IMR-90 (cell line): ENCODE measurements at regions not wholly inside any gene's neighbourhood (a gene's known extent, or its start where the extent isn't known, plus 50 kb on each side); places are given as distances from the start of the nearest gene placed in this dataset.

Experiments
- ATAC-seq: fragments of 200-7000 bp; cut with Tn5 transposase; 2 replicates; pipeline ENCODE4 v1.9.1; 2020; ENCODE audit warnings: low read depth, mild to moderate bottlenecking, moderate library complexity
- BruUV-seq: library from RNA; stranded (reverse); fragments of 400-500 nt; replicated peaks from 2 replicates; lab custom pipeline; 2021; lab: Mats Ljungman, UMichigan
- CTCF ChIA-PET: fragments of 300-600 bp; formaldehyde crosslinking; extraction: SDS; loops from one replicate; lab custom pipeline; 2021; ENCODE audit warnings: antibody characterized with exemption; lab: Yijun Ruan, JAX
- POLR2A ChIA-PET: fragments of 300-600 bp; sonication (Branson Sonifier 250); formaldehyde crosslinking; loops from one replicate; lab custom pipeline; 2022; ENCODE audit warnings: antibody characterized with exemption; ENCODE audit not compliant: unreplicated experiment; lab: Charles Lee
- DNase-seq: peaks from one replicate; pipeline ENCODE4 v3.0.0; 2013
- H2AFZ ChIP-seq: replicated peaks from 2 replicates; pipeline ENCODE3; 2013; ENCODE audit warnings: low read length, mild to moderate bottlenecking; ENCODE audit not compliant: poor library complexity
- H2AK5ac ChIP-seq: 2 replicates; pipeline ENCODE4 v1.6.1; 2013; ENCODE audit warnings: low read depth, low read length, inconsistent platforms
- H2AK9ac ChIP-seq: replicated peaks from 2 replicates; pipeline ENCODE3; 2013; ENCODE audit warnings: mild to moderate bottlenecking, low read depth, low read length, moderate library complexity; ENCODE audit not compliant: poor library complexity
- H2BK120ac ChIP-seq: 2 replicates; pipeline ENCODE4 v1.6.1; 2013; ENCODE audit warnings: low read depth, low read length, inconsistent platforms
- H2BK15ac ChIP-seq: 3 replicates; pipeline ENCODE4 v1.6.1; 2013; ENCODE audit warnings: low read depth, low read length, inconsistent platforms
- H2BK20ac ChIP-seq: 2 replicates; pipeline ENCODE4 v1.6.1; 2013; ENCODE audit warnings: low read depth, mild to moderate bottlenecking, inconsistent platforms, low read length, moderate library complexity
- H2BK5ac ChIP-seq: 2 replicates; pipeline ENCODE4 v1.6.1; 2013; ENCODE audit warnings: mild to moderate bottlenecking, low read depth, low read length, inconsistent platforms; ENCODE audit not compliant: poor library complexity, severe bottlenecking
- H3K14ac ChIP-seq: replicated peaks from 2 replicates; pipeline ENCODE4 v1.6.1; 2013; ENCODE audit warnings: low read depth, low read length, inconsistent platforms
- H3K18ac ChIP-seq: 2 replicates; pipeline ENCODE4 v1.6.1; 2013; ENCODE audit warnings: low read depth, low read length, control low read depth
- H3K23ac ChIP-seq: 2 replicates; pipeline ENCODE4 v1.6.1; 2013; ENCODE audit warnings: low read depth, low read length, inconsistent platforms
- H3K27ac ChIP-seq: 2 replicates; pipeline ENCODE4 v1.5.1; 2013; ENCODE audit warnings: mild to moderate bottlenecking, control low read depth, low read length; ENCODE audit not compliant: insufficient read depth
- H3K27me3 ChIP-seq: 2 replicates; pipeline ENCODE4 v1.6.1; 2013; ENCODE audit warnings: low read length; ENCODE audit not compliant: control insufficient read depth, insufficient read depth
- H3K36me3 ChIP-seq: 2 replicates; pipeline ENCODE4 v1.6.1; 2013; ENCODE audit warnings: low read length, mixed read lengths; ENCODE audit not compliant: control insufficient read depth, insufficient read depth
- H3K4ac ChIP-seq: 2 replicates; pipeline ENCODE4 v1.6.1; 2013; ENCODE audit warnings: low read depth, low read length, inconsistent platforms
- H3K4me1 ChIP-seq: 2 replicates; pipeline ENCODE4 v1.6.1; 2013; ENCODE audit warnings: low read length, mixed read lengths; ENCODE audit not compliant: control insufficient read depth, insufficient read depth
- H3K4me2 ChIP-seq: 2 replicates; pipeline ENCODE4 v1.6.1; 2013; ENCODE audit warnings: low read depth, mild to moderate bottlenecking, control low read depth, low read length, moderate library complexity
- H3K4me3 ChIP-seq: 2 replicates; pipeline ENCODE4 v1.5.1; 2013; ENCODE audit warnings: low read depth, mild to moderate bottlenecking, control low read depth, low read length, moderate library complexity; ENCODE audit not compliant: insufficient read depth
- H3K56ac ChIP-seq: 2 replicates; pipeline ENCODE4 v1.6.1; 2013; ENCODE audit warnings: low read length, inconsistent platforms; ENCODE audit not compliant: insufficient read depth; ENCODE audit errors: extremely low read depth
- H3K79me1 ChIP-seq, 2 experiments: 2 replicates each; pipeline ENCODE4 v1.6.1; 2013; ENCODE audit warnings: low read length in 2 of 2, inconsistent platforms in 1 of 2, low read depth in 1 of 2
- H3K9ac ChIP-seq: 2 replicates; pipeline ENCODE4 v1.6.1; 2013; ENCODE audit warnings: low read depth, low read length, control low read depth
- H3K9me1 ChIP-seq: 2 replicates; pipeline ENCODE4 v1.6.1; 2013; ENCODE audit warnings: low read length, inconsistent platforms; ENCODE audit not compliant: insufficient read depth
- H3K9me3 ChIP-seq: 2 replicates; pipeline ENCODE4 v1.6.1; 2013; ENCODE audit warnings: low read length; ENCODE audit not compliant: control insufficient read depth, insufficient read depth
- H4K20me1 ChIP-seq: 2 replicates; pipeline ENCODE4 v1.6.1; 2013; ENCODE audit warnings: low read length, inconsistent platforms; ENCODE audit not compliant: insufficient read depth
- H4K5ac ChIP-seq: 2 replicates; pipeline ENCODE4 v1.6.1; 2013; ENCODE audit warnings: mild to moderate bottlenecking, low read depth, low read length, control low read depth
- H4K8ac ChIP-seq, 2 experiments: 2 replicates each; pipeline ENCODE4 v1.6.1; 2013; ENCODE audit warnings: low read depth in 2 of 2, low read length in 2 of 2, control low read depth in 1 of 2, inconsistent platforms in 1 of 2
- H4K91ac ChIP-seq: 2 replicates; pipeline ENCODE4 v1.6.1; 2013; ENCODE audit warnings: low read depth, low read length, inconsistent platforms; ENCODE audit not compliant: insufficient read depth
- BHLHE40 ChIP-seq: fragments of 150-350 bp; IDR thresholded peaks from 2 replicates; pipeline ENCODE4 v1.6.1; 2016; ENCODE audit warnings: mild to moderate bottlenecking, low read depth, low read length
- CEBPB ChIP-seq: IDR thresholded peaks from 2 replicates; pipeline ENCODE4 v1.6.1; 2012; ENCODE audit warnings: low read depth, low read length, improper control_type of control experiment
- CHD1 ChIP-seq: IDR thresholded peaks from 2 replicates; pipeline ENCODE4 v1.6.1; 2012; ENCODE audit warnings: low read depth, low read length, improper control_type of control experiment
- CTCF ChIP-seq: conservative IDR thresholded peaks from 2 replicates; pipeline ENCODE4 v1.5.1; 2012; ENCODE audit warnings: mild to moderate bottlenecking, low read depth, low read length, improper control_type of control experiment
- ELK1 ChIP-seq: fragments of 150-350 bp; IDR thresholded peaks from 2 replicates; pipeline ENCODE4 v1.6.1; 2016; ENCODE audit warnings: low read depth, mild to moderate bottlenecking, low read length, moderate library complexity, borderline replicate concordance
- FOS ChIP-seq: fragments of 150-350 bp; IDR thresholded peaks from 2 replicates; pipeline ENCODE4 v1.6.1; 2016; ENCODE audit warnings: low read depth, low read length
- MAFK ChIP-seq: IDR thresholded peaks from 2 replicates; pipeline ENCODE4 v1.6.1; 2012; ENCODE audit warnings: low read depth, low read length, improper control_type of control experiment
- MAZ ChIP-seq: IDR thresholded peaks from 2 replicates; pipeline ENCODE4 v1.6.1; 2012; ENCODE audit warnings: low read depth, mild to moderate bottlenecking, low read length, improper control_type of control experiment, moderate library complexity, borderline replicate concordance
- MXI1 ChIP-seq: IDR thresholded peaks from 2 replicates; pipeline ENCODE4 v1.6.1; 2012; ENCODE audit warnings: low read depth, mild to moderate bottlenecking, low read length, moderate library complexity, borderline replicate concordance
- NFE2L2 ChIP-seq: fragments of 150-350 bp; IDR thresholded peaks from 2 replicates; pipeline ENCODE4 v1.6.1; 2016; ENCODE audit warnings: low read depth, mild to moderate bottlenecking, low read length
- POLR2A ChIP-seq: IDR thresholded peaks from 2 replicates; pipeline ENCODE4 v1.6.1; 2012; ENCODE audit warnings: mild to moderate bottlenecking, low read depth, low read length
- RAD21 ChIP-seq: IDR thresholded peaks from 2 replicates; pipeline ENCODE4 v1.6.1; 2012; ENCODE audit warnings: low read length, improper control_type of control experiment
- RCOR1 ChIP-seq: IDR thresholded peaks from 2 replicates; pipeline ENCODE4 v1.6.1; 2012; ENCODE audit warnings: mild to moderate bottlenecking, low read length, improper control_type of control experiment; ENCODE audit not compliant: insufficient replicate concordance
- RFX5 ChIP-seq: IDR thresholded peaks from 2 replicates; pipeline ENCODE4 v1.8.0; 2012; ENCODE audit warnings: low read depth, mild to moderate bottlenecking, low read length, moderate library complexity
- SMC3 ChIP-seq: fragments of 150-350 bp; IDR thresholded peaks from 2 replicates; pipeline ENCODE4 v1.6.1; 2016; ENCODE audit warnings: low read depth, mild to moderate bottlenecking, antibody characterized with exemption, low read length, moderate library complexity
- USF2 ChIP-seq: fragments of 150-350 bp; IDR thresholded peaks from 2 replicates; pipeline ENCODE4 v1.6.1; 2017; ENCODE audit warnings: mild to moderate bottlenecking, antibody characterized with exemption, low read length, low read depth
- WGBS, 2 experiments: methylation state at CpG; one replicate each; pipeline versions ENCODE4 v1.1.5 to v1.1.7; 2013; ENCODE audit warnings: missing lambda C conversion rate in 2 of 2; ENCODE audit not compliant: insufficient read length in 1 of 2; ENCODE audit errors: extremely low coverage in 2 of 2; 5-methylcytosine and 5-hydroxymethylcytosine counted together
- dilution Hi-C: fragments of 300-500 bp; cut with HindIII; formaldehyde crosslinking; loops from one replicate; pipeline ENCODE4 v1.14.3; 2018; ENCODE audit warnings: low sequenced_read_pairs; ENCODE audit not compliant: unreplicated experiment
- in situ Hi-C: fragments of 300-500 bp; cut with MboI; formaldehyde crosslinking; loops from 3 replicates; pipeline ENCODE4 v1.14.3; 2019; ENCODE audit warnings: low sequenced_read_pairs, inconsistent platforms, mixed read lengths
- intact Hi-C: fragments of 100-400 bp; cut with micrococcal nuclease; formaldehyde crosslinking; loops from 2 replicates; pipeline ENCODE4 v1.10.0; 2022

GRCh38 chr4:93996895-93997294, 168.3 kb downstream of the ATOH1 start:
- H3K14ac ChIP-seq: no peak overlapping the region
- no peak overlapping the region for H4K5ac ChIP-seq
- POLR2A ChIA-PET: no interaction called here
- H3K23ac ChIP-seq: no peak overlapping the region
- WGBS, 2 experiments: no CpG with 5 or more reads among the region's 1 CpG
- H2AFZ ChIP-seq: no peak overlapping the region
- H4K20me1 ChIP-seq: no peaks in the 10 kb centered on the region
- no peak overlapping the region for H2BK120ac ChIP-seq
- H3K56ac ChIP-seq: no peak overlapping the region
- no peak overlapping the region for H2BK20ac ChIP-seq
- H3K4me1 ChIP-seq: no peaks in the 10 kb centered on the region
- CTCF ChIA-PET: no interaction called here
- no peaks in the 10 kb centered on the region for H3K9me3 ChIP-seq
- no peak overlapping the region for H3K27ac ChIP-seq
- in situ Hi-C loops (no loop called here), dilution Hi-C loops (no loop called here), intact Hi-C loops (no loop called here)
- H4K8ac ChIP-seq: no peak overlapping the region
- H3K4me2 ChIP-seq: no peak overlapping the region
- no peak overlapping the region for H3K4ac ChIP-seq
- H3K79me1 ChIP-seq: no peaks in the 10 kb centered on the region
- no TSS peak for BruUV-seq
- TF ChIP-seq POLR2A (no peak), MXI1 (no peak), USF2 (no peak), CEBPB (no peak), NFE2L2 (no peak), BHLHE40 (no peak), SMC3 (no peak), FOS (no peak), CHD1 (no peak), RAD21 (no peak), RCOR1 (no peak), MAZ (no peak), MAFK (no peak), RFX5 (no peak), CTCF (no peak), ELK1 (no peak)
- DNase-seq (no peak), ATAC-seq (no peak)
- no peak overlapping the region for H3K4me3 ChIP-seq
- no peaks in the 10 kb centered on the region for H3K9me1 ChIP-seq
- no peaks in the 10 kb centered on the region for H3K27me3 ChIP-seq
- no peaks in the 10 kb centered on the region for H3K36me3 ChIP-seq
- H2BK5ac ChIP-seq: no peak overlapping the region
- no peak overlapping the region for H2AK9ac ChIP-seq
- H4K91ac ChIP-seq: no peak overlapping the region
- H3K18ac ChIP-seq: no peak overlapping the region
- H2BK15ac ChIP-seq: no peak overlapping the region
- H3K9ac ChIP-seq: no peak overlapping the region
- no peak overlapping the region for H2AK5ac ChIP-seq
